HTR-8/SVneo (cell line): ENCODE measurements at regions not wholly inside any gene's neighbourhood (a gene's known extent, or its start where the extent isn't known, plus 50 kb on each side); places are given as distances from the start of the nearest gene placed in this dataset.

Experiments
- DNase-seq: peaks from one replicate; pipeline ENCODE4 v3.0.0; 2011; ENCODE audit warnings: low spot score, mixed read lengths; ENCODE audit not compliant: insufficient read length
- FAIRE-seq: peaks from 2 replicates; lab custom pipeline; 2011; peaks lifted over from hg19 to GRCh38; lab: Jason Lieb, UNC

GRCh38 chr3:78130741-78131290 lies 1090.9 kb downstream of the ROBO2 start:
- no peak for DNase-seq
- FAIRE-seq = no peak

DNA sequence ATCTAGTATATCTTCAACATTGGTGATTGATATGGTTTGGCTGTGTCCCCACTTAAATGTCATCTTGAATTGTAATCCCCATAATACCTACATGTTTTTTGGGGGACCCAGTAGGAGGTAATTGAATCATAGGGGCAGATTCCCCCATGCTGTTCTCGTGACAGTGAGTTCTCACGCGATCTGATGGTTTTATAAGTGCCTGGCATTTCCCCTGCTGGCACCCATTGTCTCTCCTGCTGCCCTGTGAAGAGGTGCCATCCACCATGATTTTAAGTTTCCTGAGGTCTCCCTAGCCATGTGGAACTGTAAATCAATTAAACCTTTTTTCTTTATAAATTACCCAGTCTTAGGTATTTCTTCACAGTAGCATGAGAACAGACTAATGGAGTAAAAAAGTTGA lies 1094.6 kb downstream of the ROBO2 start:
- DNase-seq (no peak), FAIRE-seq (no peak)

- DNase-seq (peak; percentile 23), FAIRE-seq (no peak)
Measured at GRCh38 chr3:78139166-78139565, 1099.3 kb downstream of the ROBO2 start.

- no peak for FAIRE-seq
Measured at GRCh38 chr3:78140274-78140673, 1100.4 kb downstream of the ROBO2 start.

GRCh38 chr3:78140866-78141265 lies 1101.0 kb downstream of the ROBO2 start:
- DNase-seq (no peak), FAIRE-seq (no peak)

More at GRCh38 chr3:78140274-78140673, 1100.4 kb downstream of the ROBO2 start:
- no peak for DNase-seq

- FAIRE-seq (no peak), DNase-seq (peak; percentile 17)
Measured at GRCh38 chr3:78141269-78141668, 1101.4 kb downstream of the ROBO2 start.

- no peak for FAIRE-seq
- DNase-seq = no peak
Measured at GRCh38 chr3:78143000-78143399, 1103.1 kb downstream of the ROBO2 start.

DNA sequence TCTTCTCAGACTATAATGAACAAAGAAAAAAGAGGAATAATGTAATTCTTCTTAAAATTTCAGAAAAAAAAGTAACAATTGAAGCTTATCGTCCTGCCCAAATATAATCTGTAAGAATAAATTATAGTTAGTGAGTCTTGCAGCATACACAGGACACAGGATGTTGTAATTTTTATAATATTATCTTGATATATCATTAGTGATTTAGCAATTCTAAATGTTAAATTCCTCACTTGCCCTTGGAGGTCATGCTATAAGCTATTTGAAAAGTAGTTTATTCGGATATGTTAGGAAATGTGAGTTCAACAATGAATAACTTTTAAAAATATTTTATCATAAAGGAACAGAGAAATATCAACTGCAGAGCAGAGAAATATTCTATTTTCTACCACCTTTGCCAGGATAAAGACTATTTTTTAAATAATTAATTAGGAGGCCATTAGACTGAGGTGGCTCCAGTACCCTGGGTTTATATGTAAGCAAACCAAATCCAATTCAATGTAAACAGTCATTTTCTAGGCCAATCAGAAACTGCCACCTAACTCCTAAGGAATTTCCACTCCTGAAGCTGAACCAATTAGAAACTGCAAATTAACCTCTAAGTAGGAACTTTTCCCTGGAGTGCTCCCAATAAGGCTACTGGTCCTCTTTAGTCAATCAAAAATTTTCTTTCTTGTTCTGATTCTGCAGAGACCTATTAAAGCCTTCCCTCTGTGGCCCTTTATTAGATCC lies 1109.3 kb downstream of the ROBO2 start:
- DNase-seq (no peak), FAIRE-seq (no peak)

DNA sequence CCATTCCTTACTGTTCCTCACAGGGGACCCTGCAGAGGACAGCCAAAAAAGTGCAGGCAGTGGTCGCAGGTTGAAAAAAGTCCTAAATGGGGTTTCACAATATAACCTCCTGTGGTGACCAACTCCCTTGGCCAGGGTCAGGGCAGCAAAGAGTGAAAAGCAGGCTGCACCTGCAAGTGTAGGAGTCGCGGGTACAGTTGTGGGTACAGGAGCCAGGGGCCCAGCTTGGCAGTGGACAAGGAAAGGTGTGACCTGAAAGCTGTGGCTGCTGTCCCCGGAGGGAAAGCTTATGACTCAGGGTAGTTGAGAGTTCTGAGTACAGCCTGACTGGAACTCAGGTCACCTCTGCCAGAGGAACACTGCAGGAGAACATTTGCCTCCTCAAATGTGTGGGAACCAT lies 1114.1 kb downstream of the ROBO2 start:
- FAIRE-seq = no peak
- no peak for DNase-seq

DNA sequence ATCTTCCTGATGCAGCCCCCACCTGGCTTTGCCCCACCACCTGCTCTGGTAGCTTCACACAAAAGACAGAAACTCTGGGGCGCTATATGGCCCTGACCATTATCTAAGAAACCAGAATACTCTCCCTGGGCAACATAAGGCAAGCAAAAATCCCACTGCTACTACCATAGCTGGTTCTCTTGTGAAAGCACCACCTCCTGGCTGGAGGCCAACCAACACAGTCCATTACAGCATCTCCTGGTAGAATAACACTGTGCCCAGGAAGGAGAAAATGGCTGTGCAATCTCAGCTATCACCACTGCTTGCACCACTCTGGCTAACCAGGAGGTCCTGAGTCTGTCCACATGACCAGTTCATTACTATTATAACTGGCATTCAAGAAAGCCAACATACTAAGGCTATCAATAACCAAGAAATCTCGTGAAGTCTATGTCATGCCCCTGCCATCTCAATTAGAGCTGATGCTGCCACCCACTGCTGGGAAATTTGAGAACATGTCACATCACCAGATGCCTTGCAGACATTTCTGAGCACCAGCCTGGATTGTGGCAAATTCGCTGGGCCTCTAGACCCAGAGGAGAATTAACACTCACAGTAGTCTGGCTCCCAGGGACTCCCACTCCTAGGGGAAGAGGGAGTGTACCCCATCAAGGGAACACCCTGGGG lies 1114.8 kb downstream of the ROBO2 start:
- DNase-seq (no peak), FAIRE-seq (no peak)

DNA sequence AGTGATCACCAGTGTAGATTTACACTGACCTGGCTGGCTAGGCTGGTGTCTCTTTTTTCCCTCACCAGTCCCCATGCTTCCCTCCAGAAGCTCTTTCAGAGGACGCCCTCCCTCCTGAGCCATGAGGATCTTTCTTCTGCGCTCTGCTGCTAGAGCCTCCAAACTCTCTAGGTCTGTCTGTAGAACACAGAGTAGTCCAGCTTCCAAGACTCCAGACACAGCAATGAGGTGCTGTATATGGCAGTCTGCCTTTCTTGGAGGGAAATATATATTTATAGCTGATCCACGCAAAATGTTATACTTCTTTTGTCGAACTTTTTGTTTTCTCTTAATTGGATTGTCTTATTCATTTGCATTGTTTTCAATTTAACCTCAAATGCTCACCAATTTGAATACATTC lies 1121.8 kb downstream of the ROBO2 start:
- DNase-seq (no peak), FAIRE-seq (no peak)

DNA sequence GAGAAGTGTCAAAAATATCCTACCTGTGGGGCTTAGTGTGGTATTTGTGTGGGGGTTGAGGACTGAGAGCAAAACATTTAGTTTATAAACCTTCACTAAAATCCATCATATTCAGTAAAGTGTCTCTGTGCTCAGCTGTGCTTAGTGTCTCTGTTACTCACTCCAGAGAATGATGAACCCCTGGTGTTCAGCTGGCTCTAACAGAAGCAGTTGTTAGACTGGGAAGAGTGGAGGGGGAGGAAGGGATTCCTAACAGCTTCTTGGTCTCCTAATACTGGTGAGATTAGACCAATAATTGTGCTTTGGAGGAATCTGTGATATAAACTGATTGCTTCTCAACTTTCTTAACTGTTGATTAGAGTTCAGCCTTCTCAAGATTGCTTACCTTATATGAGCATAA lies 1123.5 kb downstream of the ROBO2 start:
- FAIRE-seq (no peak), DNase-seq (no peak)

DNA sequence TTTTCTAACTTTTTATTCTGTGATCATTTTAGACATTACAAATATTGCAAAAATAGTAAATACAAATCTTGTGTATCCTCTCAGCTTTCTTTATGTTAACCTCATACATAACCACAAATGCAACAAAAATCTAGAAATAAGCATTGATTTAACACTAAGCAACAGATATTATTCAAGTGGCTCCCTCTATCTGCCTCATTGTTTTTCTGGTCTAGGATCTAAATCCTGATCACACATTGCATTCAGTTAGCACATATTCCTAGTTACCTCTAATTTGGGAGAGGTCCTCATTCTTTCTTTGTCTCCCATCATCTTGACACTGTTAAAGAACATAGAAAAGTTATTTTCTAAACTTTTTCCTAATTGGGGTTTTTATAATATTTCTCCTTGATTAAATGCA lies 1126.0 kb downstream of the ROBO2 start:
- DNase-seq = no peak

GRCh38 chr3:78174821-78175220 lies 1134.9 kb downstream of the ROBO2 start:
- FAIRE-seq = no peak
- DNase-seq = no peak

More for the DNA sequence above, 1126.0 kb downstream of the ROBO2 start:
- no peak for FAIRE-seq

DNA sequence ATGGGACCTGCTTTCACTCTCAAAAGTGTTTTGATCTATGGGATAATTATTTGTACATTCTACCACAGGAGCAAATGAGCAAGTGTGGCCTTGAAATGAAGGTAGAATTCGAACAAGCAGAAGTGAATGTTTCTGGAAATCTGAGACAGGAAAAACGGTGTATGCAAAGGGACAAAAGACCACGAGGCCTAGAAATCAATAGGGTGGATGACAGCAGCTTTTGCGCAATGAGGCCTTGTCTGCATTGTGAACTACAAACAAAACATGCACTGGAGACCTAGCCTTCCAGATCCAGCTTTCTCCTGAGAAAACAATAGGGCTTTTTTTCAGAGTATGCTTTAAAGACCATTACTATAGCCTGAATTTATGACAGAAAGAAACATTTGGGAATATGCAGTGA lies 1137.0 kb downstream of the ROBO2 start:
- FAIRE-seq = no peak

GRCh38 chr3:78177780-78178179 lies 1137.9 kb downstream of the ROBO2 start:
- FAIRE-seq (no peak), DNase-seq (no peak)

More for the DNA sequence above, 1137.0 kb downstream of the ROBO2 start:
- DNase-seq = no peak

GRCh38 chr3:78178209-78178608 lies 1138.3 kb downstream of the ROBO2 start:
- no peak for FAIRE-seq
- no peak for DNase-seq

DNA sequence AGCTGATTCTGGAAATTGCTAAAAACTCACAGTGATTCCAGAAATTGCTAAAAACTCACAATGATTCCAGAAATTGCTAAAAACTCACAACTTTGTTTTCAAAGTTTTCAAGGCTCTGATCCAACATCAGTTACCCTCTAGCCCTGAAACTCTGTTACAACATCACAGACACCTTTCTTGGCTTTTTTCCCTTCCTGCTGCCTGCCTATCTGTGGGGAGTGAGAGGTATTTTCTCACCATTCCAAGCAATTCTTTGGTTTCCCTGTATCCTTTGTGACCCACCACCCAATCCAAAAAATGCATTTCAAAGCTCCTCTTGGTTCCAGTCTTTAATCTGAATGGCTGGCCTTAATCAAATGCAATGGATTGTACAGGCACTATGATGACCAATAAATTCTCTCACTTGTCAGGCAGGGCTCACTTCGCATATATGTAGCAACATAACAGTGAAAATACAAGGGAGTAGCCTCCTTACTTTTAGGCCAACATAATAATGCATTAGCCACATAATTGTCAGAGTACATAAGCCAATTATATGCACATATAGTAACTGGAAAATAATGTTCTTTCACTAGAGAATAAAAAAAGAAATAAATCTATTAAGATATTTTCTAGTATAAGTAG lies 1139.0 kb downstream of the ROBO2 start:
- DNase-seq (no peak), FAIRE-seq (no peak)

- DNase-seq (no peak), FAIRE-seq (no peak)
Measured at GRCh38 chr3:78183906-78184599, 1144.2 kb downstream of the ROBO2 start.

- DNase-seq = no peak
- FAIRE-seq = no peak
Measured at GRCh38 chr3:78186404-78186803, 1146.5 kb downstream of the ROBO2 start.
